Caco-2 (cell line): ENCODE measurements at regions not wholly inside any gene's neighbourhood (a gene's known extent, or its start where the extent isn't known, plus 50 kb on each side); places are given as distances from the start of the nearest gene placed in this dataset.

Experiments used
- BruUV-seq: library from RNA; stranded (reverse); fragments of 400-500 nt; replicated peaks from 2 replicates; lab custom pipeline; 2021; lab: Mats Ljungman, UMichigan
- CTCF ChIA-PET: fragments of 300-600 bp; sonication (Branson Sonifier 250); formaldehyde crosslinking; loops from one replicate; lab custom pipeline; 2022; ENCODE audit warnings: antibody characterized with exemption; lab: Charles Lee
- POLR2A ChIA-PET: fragments of 300-600 bp; sonication (Branson Sonifier 250); formaldehyde crosslinking; loops from one replicate; lab custom pipeline; 2022; ENCODE audit warnings: antibody characterized with exemption; lab: Charles Lee
- DNase-seq, 2 experiments: peaks; one replicate each; pipeline versions ENCODE4 v3.0.0 to v3.0.0-alpha.2; 2020 to 2022
- H3K27me3 ChIP-seq: replicated peaks from 2 replicates; pipeline ENCODE4 v1.6.0; 2011; ENCODE audit warnings: low read length; ENCODE audit not compliant: control insufficient read depth, insufficient read depth
- H3K36me3 ChIP-seq: 2 replicates; pipeline ENCODE4 v1.5.1; 2011; ENCODE audit warnings: low read length; ENCODE audit not compliant: control insufficient read depth, insufficient read depth
- H3K4me1 ChIP-seq: fragments of 250-450 bp; sonication (Bioruptor Pico); 2 replicates; pipeline ENCODE4 v1.5.1; 2020; ENCODE audit warnings: mild to moderate bottlenecking
- H3K4me3 ChIP-seq: 2 replicates; pipeline ENCODE4 v1.5.1; 2011; ENCODE audit warnings: low read depth, mild to moderate bottlenecking, control low read depth, low read length
- H3K9me3 ChIP-seq: fragments of 250-450 bp; sonication (Bioruptor Pico); 2 replicates; pipeline ENCODE4 v1.5.1; 2020; ENCODE audit warnings: mild to moderate bottlenecking, moderate library complexity
- H3K27ac Mint-ChIP-seq: one replicate; pipeline ENCODE4 v1.8.0; 2022; ENCODE audit warnings: mixed read lengths; ENCODE audit not compliant: unreplicated experiment
- H3K27me3 Mint-ChIP-seq: one replicate; pipeline ENCODE4 v1.8.0; 2022; ENCODE audit warnings: mixed read lengths; ENCODE audit not compliant: insufficient read depth, unreplicated experiment
- H3K36me3 Mint-ChIP-seq: one replicate; pipeline ENCODE4 v1.8.0; 2022; ENCODE audit warnings: mild to moderate bottlenecking, mixed read lengths; ENCODE audit not compliant: insufficient read depth, unreplicated experiment
- H3K4me1 Mint-ChIP-seq: one replicate; pipeline ENCODE4 v1.8.0; 2022; ENCODE audit warnings: low read depth, mixed read lengths; ENCODE audit not compliant: unreplicated experiment
- H3K4me3 Mint-ChIP-seq: one replicate; pipeline ENCODE4 v1.8.0; 2022; ENCODE audit warnings: mild to moderate bottlenecking, moderate library complexity, mixed read lengths; ENCODE audit not compliant: unreplicated experiment
- H3K9me3 Mint-ChIP-seq: one replicate; pipeline ENCODE4 v1.8.0; 2022; ENCODE audit warnings: mixed read lengths; ENCODE audit not compliant: unreplicated experiment
- CTCF ChIP-seq, 2 experiments: fragments of 200-600 bp in 1 of 2; IDR thresholded peaks; 1 replicate in 1 of 2; 2 replicates in 1 of 2; pipeline versions ENCODE4 v1.5.1 to v1.8.0; 2011 to 2022; ENCODE audit warnings: antibody characterized with exemption in 1 of 2, control low read depth in 1 of 2, inconsistent platforms in 1 of 2, low read depth in 1 of 2, low read length in 1 of 2, mild to moderate bottlenecking in 1 of 2, moderate library complexity in 1 of 2; ENCODE audit not compliant: insufficient read depth in 1 of 2, severe bottlenecking in 1 of 2, unreplicated experiment in 1 of 2
- intact Hi-C: fragments of 100-400 bp; cut with micrococcal nuclease; formaldehyde crosslinking; loops from one replicate; pipeline ENCODE4 v1.10.0; 2022; ENCODE audit not compliant: unreplicated experiment

- Histone ChIP-seq H3K4me3 (no peak overlapping the region), H3K36me3 (no peaks in the 10 kb centered on the region), H3K4me1 (no peaks in the 10 kb centered on the region), H3K27me3 (no peaks in the 10 kb centered on the region), H3K9me3 (no peaks in the 10 kb centered on the region)
- H3K9me3 Mint-ChIP-seq: no peaks in the 10 kb centered on the region
- no peak for TF ChIP-seq CTCF (IDR thresholded peaks at IDR 0.05; ENCODE audit: insufficient read depth in 1 of 2, low read depth in 1 of 2, low read length in 1 of 2, severe bottlenecking in 1 of 2, unreplicated experiment in 1 of 2)
- ChIA-PET POLR2A (no interaction called here), CTCF (no interaction called here)
- no peak overlapping the region for H3K4me3 Mint-ChIP-seq
- intact Hi-C loops: no loop called here
- BruUV-seq: no TSS peak
- H3K27me3 Mint-ChIP-seq: no peaks in the 10 kb centered on the region
- H3K27ac Mint-ChIP-seq: no peak overlapping the region
- no peaks in the 10 kb centered on the region for H3K36me3 Mint-ChIP-seq
- DNase-seq: no peak
- no peaks in the 10 kb centered on the region for H3K4me1 Mint-ChIP-seq
These were observed 618.2 kb upstream of the PCDH10 start for GRCh38 chr4:132530861-132531260.

- CTCF ChIA-PET: no interaction called here
- H3K36me3 ChIP-seq: no peaks in the 10 kb centered on the region
- Mint-ChIP-seq H3K27ac (no peak overlapping the region), H3K36me3 (no peaks in the 10 kb centered on the region), H3K4me3 (no peak overlapping the region), H3K27me3 (no peaks in the 10 kb centered on the region), H3K4me1 (no peaks in the 10 kb centered on the region), H3K9me3 (no peaks in the 10 kb centered on the region)
- TF ChIP-seq CTCF (IDR thresholded peaks at IDR 0.05; ENCODE audit: insufficient read depth in 1 of 2, low read depth in 1 of 2, low read length in 1 of 2, severe bottlenecking in 1 of 2, unreplicated experiment in 1 of 2): no peak
- POLR2A ChIA-PET: no interaction called here
- no peak overlapping the region for H3K4me3 ChIP-seq
- intact Hi-C loops: no loop called here
- no peaks in the 10 kb centered on the region for H3K9me3 ChIP-seq
- H3K4me1 ChIP-seq: no peaks in the 10 kb centered on the region
- no peak for DNase-seq
- no TSS peak for BruUV-seq
- no peaks in the 10 kb centered on the region for H3K27me3 ChIP-seq
These were observed 608.8 kb upstream of the PCDH10 start for GRCh38 chr4:132540268-132540667.

GRCh38 chr4:132540797-132541196 lies 608.3 kb upstream of the PCDH10 start:
- ChIA-PET CTCF (no interaction called here), POLR2A (no interaction called here)
- H3K27me3 ChIP-seq: no peaks in the 10 kb centered on the region
- H3K9me3 ChIP-seq: no peaks in the 10 kb centered on the region
- H3K27me3 Mint-ChIP-seq: no peaks in the 10 kb centered on the region
- no peak for TF ChIP-seq CTCF (IDR thresholded peaks at IDR 0.05; ENCODE audit: insufficient read depth in 1 of 2, low read depth in 1 of 2, low read length in 1 of 2, severe bottlenecking in 1 of 2, unreplicated experiment in 1 of 2)
- BruUV-seq: no TSS peak
- H3K27ac Mint-ChIP-seq: no peak overlapping the region
- no peaks in the 10 kb centered on the region for H3K4me1 ChIP-seq
- DNase-seq: no peak
- intact Hi-C loops: no loop called here
- no peaks in the 10 kb centered on the region for H3K36me3 Mint-ChIP-seq
- H3K4me3 ChIP-seq: no peak overlapping the region
- H3K4me3 Mint-ChIP-seq: no peak overlapping the region
- no peaks in the 10 kb centered on the region for H3K9me3 Mint-ChIP-seq
- no peaks in the 10 kb centered on the region for H3K36me3 ChIP-seq
- H3K4me1 Mint-ChIP-seq: no peaks in the 10 kb centered on the region
